Body of pancreas (tissue), 4 donors: ENCODE measurements at regions not wholly inside any gene's neighbourhood (a gene's known extent, or its start where the extent isn't known, plus 50 kb on each side); places are given as distances from the start of the nearest gene placed in this dataset.

Experiments
- POLR2A ChIP-seq, 3 donors: fragments of 450-650 bp; IDR thresholded peaks; one replicate each; pipeline ENCODE4 v1.6.1; 2016; ENCODE audit warnings: antibody characterized with exemption in 3 of 3, mild to moderate bottlenecking in 2 of 3
- TF ChIP-seq, protein P1 (sequence below), 7 experiments: fragments of 450-650 bp in 4 of 7; fragments of 200-600 bp in 3 of 7; sonication (generic) in 3 of 7; IDR thresholded peaks; one replicate each; pipeline ENCODE4 v1.5.1; 2016 to 2019; ENCODE audit warnings: antibody characterized with exemption in 7 of 7

GRCh38 chr17:70368011-70368410 is 198.7 kb downstream of the KCNJ2 start:
- TF ChIP-seq, protein P1, sequence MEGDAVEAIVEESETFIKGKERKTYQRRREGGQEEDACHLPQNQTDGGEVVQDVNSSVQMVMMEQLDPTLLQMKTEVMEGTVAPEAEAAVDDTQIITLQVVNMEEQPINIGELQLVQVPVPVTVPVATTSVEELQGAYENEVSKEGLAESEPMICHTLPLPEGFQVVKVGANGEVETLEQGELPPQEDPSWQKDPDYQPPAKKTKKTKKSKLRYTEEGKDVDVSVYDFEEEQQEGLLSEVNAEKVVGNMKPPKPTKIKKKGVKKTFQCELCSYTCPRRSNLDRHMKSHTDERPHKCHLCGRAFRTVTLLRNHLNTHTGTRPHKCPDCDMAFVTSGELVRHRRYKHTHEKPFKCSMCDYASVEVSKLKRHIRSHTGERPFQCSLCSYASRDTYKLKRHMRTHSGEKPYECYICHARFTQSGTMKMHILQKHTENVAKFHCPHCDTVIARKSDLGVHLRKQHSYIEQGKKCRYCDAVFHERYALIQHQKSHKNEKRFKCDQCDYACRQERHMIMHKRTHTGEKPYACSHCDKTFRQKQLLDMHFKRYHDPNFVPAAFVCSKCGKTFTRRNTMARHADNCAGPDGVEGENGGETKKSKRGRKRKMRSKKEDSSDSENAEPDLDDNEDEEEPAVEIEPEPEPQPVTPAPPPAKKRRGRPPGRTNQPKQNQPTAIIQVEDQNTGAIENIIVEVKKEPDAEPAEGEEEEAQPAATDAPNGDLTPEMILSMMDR (IDR thresholded peaks at IDR 0.05): no peak
- no peak for TF ChIP-seq POLR2A (IDR thresholded peaks at IDR 0.05)
